Uterus (tissue), 2 donors: ENCODE measurements at regions not wholly inside any gene's neighbourhood (a gene's known extent, or its start where the extent isn't known, plus 50 kb on each side); places are given as distances from the start of the nearest gene placed in this dataset.

ENCODE experiments used
- POLR2A ChIP-seq, 2 donors: fragments of 450-650 bp; IDR thresholded peaks; one replicate each; pipeline ENCODE4 v1.6.1; 2016; ENCODE audit warnings: antibody characterized with exemption in 2 of 2, mild to moderate bottlenecking in 1 of 2, moderate library complexity in 1 of 2
- TF ChIP-seq, protein P1 (sequence below), 4 experiments: fragments of 200-600 bp in 2 of 4; fragments of 450-650 bp in 2 of 4; sonication (generic) in 2 of 4; IDR thresholded peaks; one replicate each; pipeline ENCODE4 v1.5.1; 2016 to 2019; ENCODE audit warnings: antibody characterized with exemption in 4 of 4, mild to moderate bottlenecking in 2 of 4, moderate library complexity in 1 of 4

- TF ChIP-seq POLR2A (IDR thresholded peaks at IDR 0.05), result no peak
- TF ChIP-seq, protein P1, sequence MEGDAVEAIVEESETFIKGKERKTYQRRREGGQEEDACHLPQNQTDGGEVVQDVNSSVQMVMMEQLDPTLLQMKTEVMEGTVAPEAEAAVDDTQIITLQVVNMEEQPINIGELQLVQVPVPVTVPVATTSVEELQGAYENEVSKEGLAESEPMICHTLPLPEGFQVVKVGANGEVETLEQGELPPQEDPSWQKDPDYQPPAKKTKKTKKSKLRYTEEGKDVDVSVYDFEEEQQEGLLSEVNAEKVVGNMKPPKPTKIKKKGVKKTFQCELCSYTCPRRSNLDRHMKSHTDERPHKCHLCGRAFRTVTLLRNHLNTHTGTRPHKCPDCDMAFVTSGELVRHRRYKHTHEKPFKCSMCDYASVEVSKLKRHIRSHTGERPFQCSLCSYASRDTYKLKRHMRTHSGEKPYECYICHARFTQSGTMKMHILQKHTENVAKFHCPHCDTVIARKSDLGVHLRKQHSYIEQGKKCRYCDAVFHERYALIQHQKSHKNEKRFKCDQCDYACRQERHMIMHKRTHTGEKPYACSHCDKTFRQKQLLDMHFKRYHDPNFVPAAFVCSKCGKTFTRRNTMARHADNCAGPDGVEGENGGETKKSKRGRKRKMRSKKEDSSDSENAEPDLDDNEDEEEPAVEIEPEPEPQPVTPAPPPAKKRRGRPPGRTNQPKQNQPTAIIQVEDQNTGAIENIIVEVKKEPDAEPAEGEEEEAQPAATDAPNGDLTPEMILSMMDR (IDR thresholded peaks at IDR 0.05), result no peak
These were observed 985.9 kb upstream of the ZNF722 start for GRCh38 chr7:63012633-63013183.
